NCI-H2029 treated with DMSO at 0.1 percent for 48 hours (cell line): ENCODE measurements at regions not wholly inside any gene's neighbourhood (a gene's known extent, or its start where the extent isn't known, plus 50 kb on each side); places are given as distances from the start of the nearest gene placed in this dataset.

Source experiments
- DNase-seq: peaks from one replicate; lab custom pipeline; 2025; lab: John Stamatoyannopoulos, UW

GRCh38 chr1:114314098-114314497 is 160.4 kb upstream of the SYT6 start:
- DNase-seq: no peak

- no peak for DNase-seq
Observed at GRCh38 chr1:114310695-114311271, 157.1 kb upstream of the SYT6 start.

GRCh38 chr1:114302821-114303220 is 149.2 kb upstream of the SYT6 start:
- DNase-seq: no peak

- DNase-seq: no peak
Observed at GRCh38 chr1:114299331-114299975, 145.8 kb upstream of the SYT6 start.

GRCh38 chr1:114298008-114298407 is 144.3 kb upstream of the SYT6 start:
- no peak for DNase-seq

- DNase-seq: no peak
Observed at GRCh38 chr1:114296413-114296812, 142.7 kb upstream of the SYT6 start.

GRCh38 chr1:114295321-114295720 is 141.7 kb upstream of the SYT6 start:
- no peak for DNase-seq

GRCh38 chr1:114292835-114293234 is 139.2 kb upstream of the SYT6 start:
- DNase-seq: no peak

GRCh38 chr1:114292194-114292593 is 138.5 kb upstream of the SYT6 start:
- DNase-seq: no peak

- no peak for DNase-seq
Observed at GRCh38 chr1:114290776-114291175, 137.1 kb upstream of the SYT6 start.

- DNase-seq: no peak
Observed at GRCh38 chr1:114290341-114290740, 136.7 kb upstream of the SYT6 start.

GRCh38 chr1:114289824-114290223 is 136.2 kb upstream of the SYT6 start:
- DNase-seq: no peak

GRCh38 chr1:114289306-114289705 is 135.6 kb upstream of the SYT6 start:
- no peak for DNase-seq

- DNase-seq: no peak
Observed at GRCh38 chr1:114286960-114287359, 133.3 kb upstream of the SYT6 start.

- DNase-seq: no peak
Observed at GRCh38 chr1:114286179-114286578, 132.5 kb upstream of the SYT6 start.

GRCh38 chr1:114282751-114283403 is 129.2 kb upstream of the SYT6 start:
- DNase-seq: peak; percentile 69

- no peak for DNase-seq
Observed at GRCh38 chr1:114278911-114279310, 125.2 kb upstream of the SYT6 start.

- DNase-seq: no peak
Observed at GRCh38 chr1:114278430-114278829, 124.8 kb upstream of the SYT6 start.

- DNase-seq: no peak
Observed at GRCh38 chr1:114274621-114275317, 121.1 kb upstream of the SYT6 start.

GRCh38 chr1:114272593-114272992 is 118.9 kb upstream of the SYT6 start:
- DNase-seq: no peak

GRCh38 chr1:114270718-114271117 is 117.0 kb upstream of the SYT6 start:
- no peak for DNase-seq

GRCh38 chr1:114270282-114270681 is 116.6 kb upstream of the SYT6 start:
- DNase-seq: no peak

GRCh38 chr1:114269539-114269938 is 115.9 kb upstream of the SYT6 start:
- no peak for DNase-seq
